NCI-H226 (cell line): ENCODE measurements at regions not wholly inside any gene's neighbourhood (a gene's known extent, or its start where the extent isn't known, plus 50 kb on each side); places are given as distances from the start of the nearest gene placed in this dataset.

Experiments used
- DNase-seq: peaks from one replicate; pipeline ENCODE4 v3.0.0-alpha.2; 2015

- DNase-seq: no peak
Observed at GRCh38 chr18:33805592-33805991, 227.6 kb downstream of the ASXL3 start.

DNA sequence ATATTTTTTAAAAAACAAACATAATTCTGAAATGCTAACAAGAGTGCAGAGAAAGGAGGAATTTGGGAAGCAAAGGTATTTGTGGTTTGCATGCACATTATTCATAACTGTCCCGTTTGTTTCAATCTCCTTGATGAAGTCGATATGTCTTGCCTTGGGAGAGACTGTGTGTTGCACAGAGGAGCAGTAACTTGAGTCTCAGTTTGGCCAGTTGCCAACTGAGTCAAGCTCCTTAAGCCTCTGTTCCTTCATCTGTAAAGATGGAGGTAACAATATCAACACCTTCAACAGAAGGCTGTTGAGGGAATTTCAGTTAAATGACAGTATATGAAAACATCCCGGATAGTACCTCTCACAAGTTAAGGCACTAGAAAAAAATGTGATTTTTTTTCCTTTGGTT is 226.2 kb downstream of the ASXL3 start:
- no peak for DNase-seq

- DNase-seq: no peak
Observed at GRCh38 chr18:33803636-33804035, 225.6 kb downstream of the ASXL3 start.

DNA sequence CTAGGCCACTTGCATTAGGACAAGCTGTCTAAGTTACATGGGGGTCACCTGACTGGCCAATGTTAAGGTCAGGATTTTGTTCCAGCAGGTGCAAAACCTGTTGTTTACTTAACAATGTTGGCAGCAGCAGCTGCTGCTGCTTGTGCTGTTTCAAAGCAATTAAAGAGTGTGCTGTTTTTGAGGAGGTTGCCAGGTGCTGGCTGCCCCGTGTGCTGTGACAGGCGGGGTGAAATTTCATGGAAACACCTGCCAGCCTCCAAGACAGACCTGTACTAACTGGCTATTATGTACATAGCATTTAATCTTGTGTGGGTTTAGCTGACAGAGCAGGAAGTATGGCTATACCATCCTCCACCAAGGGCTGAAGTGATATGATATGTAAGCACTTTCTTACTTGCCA is 224.9 kb downstream of the ASXL3 start:
- no peak for DNase-seq
